GM06990 (cell line): ENCODE measurements at regions not wholly inside any gene's neighbourhood (a gene's known extent, or its start where the extent isn't known, plus 50 kb on each side); places are given as distances from the start of the nearest gene placed in this dataset.

Source experiments
- DNase-seq: peaks from one replicate; pipeline ENCODE4 v3.0.0-alpha.2; 2011; ENCODE audit not compliant: insufficient read length; ENCODE audit errors: extremely low read depth
- H3K27me3 ChIP-seq: replicated peaks from 2 replicates; pipeline ENCODE4 v1.6.0; 2011; ENCODE audit warnings: low read length; ENCODE audit not compliant: control insufficient read depth, insufficient read depth
- H3K36me3 ChIP-seq: 2 replicates; pipeline ENCODE4 v1.5.1; 2011; ENCODE audit warnings: low read length; ENCODE audit not compliant: control insufficient read depth, insufficient read depth
- H3K4me3 ChIP-seq: replicated peaks from 2 replicates; pipeline ENCODE4 v1.5.1; 2011; ENCODE audit warnings: low read depth, mild to moderate bottlenecking, control low read depth, low read length
- CTCF ChIP-seq: IDR thresholded peaks from 2 replicates; pipeline ENCODE4 v1.5.1; 2011; ENCODE audit warnings: low read length, control low read depth, mild to moderate bottlenecking, inconsistent platforms; ENCODE audit not compliant: insufficient read depth, poor library complexity, severe bottlenecking

GRCh38 chr5:142388696-142389095 is 63.9 kb upstream of the SPRY4 start:
- no peaks in the 10 kb centered on the region; the same call in none of the 2 replicates for H3K27me3 ChIP-seq
- no peak for TF ChIP-seq CTCF
- no peaks in the 10 kb centered on the region for H3K36me3 ChIP-seq
- no peak overlapping the region for H3K4me3 ChIP-seq
- no peak for DNase-seq

GRCh38 chr5:142387024-142387682 is 62.3 kb upstream of the SPRY4 start:
- DNase-seq: no peak

GRCh38 chr5:142386137-142387023 is 61.6 kb upstream of the SPRY4 start:
- no peak for TF ChIP-seq CTCF
- DNase-seq: no peak
- Histone ChIP-seq H3K36me3 (no peaks in the 10 kb centered on the region), H3K27me3 (no peaks in the 10 kb centered on the region; the same call in 1 of the 2 replicates), H3K4me3 (no peak overlapping the region)

More at GRCh38 chr5:142387024-142387682, 62.3 kb upstream of the SPRY4 start:
- TF ChIP-seq CTCF: no peak
- Histone ChIP-seq H3K4me3 (no peak overlapping the region), H3K27me3 (no peaks in the 10 kb centered on the region; the same call in none of the 2 replicates), H3K36me3 (no peaks in the 10 kb centered on the region)

- Histone ChIP-seq H3K27me3 (no peaks in the 10 kb centered on the region), H3K36me3 (no peaks in the 10 kb centered on the region), H3K4me3 (no peak overlapping the region)
- no peak for DNase-seq
- no peak for TF ChIP-seq CTCF
Observed at GRCh38 chr5:142385194-142385593, 60.4 kb upstream of the SPRY4 start.

GRCh38 chr5:142384014-142384413 is 59.2 kb upstream of the SPRY4 start:
- no peak for TF ChIP-seq CTCF
- no peaks in the 10 kb centered on the region for H3K27me3 ChIP-seq
- no peaks in the 10 kb centered on the region for H3K36me3 ChIP-seq
- no peak for DNase-seq
- H3K4me3 ChIP-seq: no peak overlapping the region
